ENCODE measurements at regions not wholly inside any gene's neighbourhood (a gene's known extent, or its start where the extent isn't known, plus 50 kb on each side); places are given as distances from the start of the nearest gene placed in this dataset.

- no peak for DNase-seq
Observed at GRCh38 chr4:13248621-13249298, 235.4 kb downstream of the RAB28 start.

DNA sequence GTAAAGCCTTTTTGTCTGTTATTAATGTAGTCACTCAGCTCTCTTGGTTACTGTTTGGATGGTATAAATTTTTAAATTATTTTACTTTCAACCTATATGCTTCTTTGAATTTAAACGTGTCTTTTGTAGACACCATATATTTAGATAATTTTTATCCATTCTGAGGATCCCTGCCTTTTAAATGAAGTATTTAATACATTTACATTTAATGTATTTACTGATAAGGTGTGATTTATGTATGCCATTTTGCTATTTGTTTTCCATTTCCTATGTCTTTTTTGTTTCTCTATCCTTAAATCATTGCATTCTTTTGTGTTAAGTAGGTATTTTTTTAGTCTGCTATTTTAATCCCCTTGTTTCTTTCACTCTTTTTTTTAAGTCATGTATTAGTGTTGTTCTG lies 238.0 kb downstream of the RAB28 start:
- no peak for DNase-seq

- DNase-seq, result no peak
Observed at GRCh38 chr4:13244444-13244843, 239.7 kb downstream of the RAB28 start.

DNA sequence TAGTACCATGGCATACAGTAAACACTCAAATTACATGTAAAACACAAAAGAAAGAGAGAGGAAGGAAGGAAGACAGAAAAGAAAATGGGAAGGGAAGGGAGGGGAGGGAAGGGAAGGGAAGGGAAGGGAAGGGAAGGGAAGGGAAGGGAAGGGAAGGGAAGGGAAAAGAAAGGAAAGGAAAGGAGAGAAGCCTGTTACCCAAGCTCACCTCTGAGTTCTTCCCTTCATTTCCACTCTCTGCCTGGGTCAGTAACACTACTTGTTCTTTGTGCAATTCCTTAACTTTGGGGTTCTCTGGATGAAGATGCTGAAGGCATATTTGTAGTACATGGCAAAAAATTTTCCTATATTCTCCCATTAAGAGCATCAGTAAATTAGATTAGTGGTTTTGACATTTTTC lies 241.0 kb downstream of the RAB28 start:
- DNase-seq, result no peak

- DNase-seq, result no peak
Observed at GRCh38 chr4:13240066-13240465, 244.1 kb downstream of the RAB28 start.

DNA sequence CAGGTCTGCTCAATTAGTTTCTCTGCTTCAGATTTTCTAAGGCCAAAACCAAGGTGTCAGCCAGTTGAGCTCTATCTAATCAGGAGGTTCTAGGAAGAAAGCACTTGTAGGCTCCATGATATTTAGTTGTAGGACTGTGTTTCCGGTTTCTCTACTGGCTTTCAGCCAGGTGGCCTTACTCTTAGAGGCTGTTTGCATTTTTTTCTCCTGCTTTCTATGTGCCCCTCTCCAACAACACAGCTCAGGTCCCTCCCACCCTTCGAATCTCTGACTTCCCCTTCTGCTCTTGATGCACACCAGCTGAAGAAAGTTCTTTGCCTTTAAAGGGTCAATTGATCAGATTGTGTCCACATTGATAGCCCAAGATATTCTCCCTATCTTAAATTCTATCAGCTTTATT lies 245.2 kb downstream of the RAB28 start:
- DNase-seq, result no peak

DNA sequence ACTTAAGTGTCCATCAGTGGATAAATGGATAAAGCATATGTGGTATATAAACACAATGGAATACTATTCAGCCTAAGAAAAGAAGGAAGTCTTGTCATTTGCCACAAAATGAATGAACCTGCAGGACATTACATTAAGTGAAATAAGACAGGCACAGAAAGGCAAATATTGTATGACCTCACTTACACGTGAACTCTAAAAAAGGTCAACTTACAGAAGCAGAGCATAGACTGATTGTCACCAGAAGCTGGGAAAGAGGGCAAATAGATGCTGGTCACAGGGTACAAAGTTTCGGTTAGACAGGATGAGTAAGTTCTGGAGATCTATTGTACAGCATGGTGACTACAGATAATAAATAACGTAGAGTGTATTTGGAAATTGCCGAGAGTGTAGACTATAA lies 247.7 kb downstream of the RAB28 start:
- no peak for DNase-seq

DNA sequence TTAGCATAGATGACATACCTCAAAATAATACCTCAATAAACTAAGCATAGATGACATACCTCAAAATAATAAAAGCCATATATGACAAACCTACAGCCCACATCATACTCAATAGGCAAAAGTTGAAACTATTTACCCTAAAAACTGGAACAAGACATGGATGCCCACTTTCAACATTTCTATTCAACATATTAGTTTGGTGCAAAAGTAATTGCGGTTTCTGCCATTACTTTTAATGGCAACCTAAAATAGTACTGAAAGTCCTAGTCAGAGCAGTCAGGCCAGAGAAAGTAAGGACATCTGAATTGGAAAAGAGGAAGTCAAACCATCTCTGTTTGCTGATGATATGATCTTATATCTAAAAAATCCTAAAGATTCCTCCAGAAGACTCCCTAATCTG lies 250.4 kb downstream of the RAB28 start:
- DNase-seq, result no peak

DNA sequence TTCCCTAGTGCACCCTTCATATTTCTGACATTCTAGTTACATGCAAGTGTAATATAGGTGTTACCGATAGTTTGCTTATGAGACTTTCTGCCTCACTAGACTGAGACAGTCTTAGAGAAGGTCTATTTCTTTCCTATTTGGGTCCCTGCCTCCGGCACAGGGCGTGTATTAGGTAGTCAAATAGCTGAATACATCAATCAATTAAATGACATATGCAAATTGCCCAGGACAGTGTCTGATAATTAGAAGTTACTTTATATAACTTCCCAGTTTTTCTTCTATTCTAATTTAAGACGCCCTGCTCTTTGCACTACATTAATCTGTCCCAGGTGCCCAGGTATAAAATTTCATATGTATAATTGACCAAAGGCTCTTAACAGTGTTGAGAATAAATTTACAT lies 264.2 kb downstream of the RAB28 start:
- no peak for DNase-seq

DNA sequence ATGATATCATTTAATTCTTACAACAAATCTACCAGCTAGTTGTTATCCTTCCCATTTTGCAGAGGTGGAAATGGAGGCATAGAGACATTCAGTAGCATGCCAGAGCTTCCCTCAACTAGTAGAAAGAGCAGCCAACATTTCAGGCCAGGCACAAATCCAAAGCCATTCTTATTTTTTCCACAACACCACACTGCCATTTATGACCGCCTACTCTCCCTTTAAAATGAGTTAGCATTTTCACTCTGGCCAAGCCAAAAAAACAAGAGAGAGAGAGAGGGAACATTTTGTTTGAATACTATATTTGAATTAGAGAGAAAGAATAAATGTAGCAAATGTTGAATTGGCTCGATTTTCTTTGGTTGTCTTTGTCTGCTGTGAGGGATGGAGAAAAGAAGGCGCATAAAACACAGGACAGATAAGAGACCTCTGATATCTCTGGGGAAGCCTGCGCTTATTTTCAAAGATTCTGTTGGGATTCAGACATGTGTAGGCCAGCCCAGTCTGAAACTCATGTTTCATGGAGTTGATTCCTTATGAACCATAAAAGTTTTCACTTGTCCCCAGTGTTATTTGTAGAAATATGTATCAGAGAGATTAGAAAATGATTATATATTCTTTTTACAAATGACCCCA lies 265.7 kb downstream of the RAB28 start:
- DNase-seq, result no peak

DNA sequence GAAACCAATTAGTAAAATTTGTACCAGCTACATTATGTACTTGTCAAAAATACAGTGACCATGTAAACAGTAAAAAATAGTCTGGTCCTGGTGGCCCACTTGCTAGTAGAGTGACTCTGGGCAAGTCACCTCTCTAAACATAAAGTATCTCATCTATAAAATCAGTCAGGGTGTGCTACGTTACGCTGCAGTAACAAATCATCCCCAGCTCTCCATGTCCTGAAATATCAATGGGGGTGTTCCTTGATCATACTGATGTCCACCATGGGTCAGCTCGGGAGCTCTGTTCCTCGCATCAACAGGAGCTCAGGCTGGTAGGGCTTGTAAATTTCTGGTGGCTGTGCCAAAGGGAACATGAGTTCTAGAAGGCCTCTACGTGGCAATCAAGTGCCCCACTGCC lies 268.6 kb downstream of the RAB28 start:
- DNase-seq, result no peak

GRCh38 chr4:13212936-13213335 lies 271.2 kb downstream of the RAB28 start:
- no peak for DNase-seq

DNA sequence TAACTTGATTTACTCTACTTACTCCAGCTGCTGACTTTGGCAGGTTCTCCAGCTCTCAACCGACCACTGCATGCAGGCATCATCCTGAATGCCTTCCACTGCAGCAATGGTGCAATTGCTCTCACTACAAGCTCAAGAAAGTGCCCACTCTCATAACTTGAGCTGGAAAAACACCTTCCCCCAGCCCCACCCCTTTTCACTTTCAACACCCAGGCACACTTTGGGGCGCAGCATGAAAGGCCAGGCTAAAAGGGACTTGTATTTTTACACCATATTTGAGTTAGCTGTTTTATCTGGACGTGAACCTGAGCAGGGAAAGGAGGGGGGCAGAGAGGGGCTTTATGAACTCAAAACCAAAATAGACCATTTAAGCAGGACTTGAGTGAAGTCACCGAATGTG lies 274.5 kb downstream of the RAB28 start:
- DNase-seq, result no peak

DNA sequence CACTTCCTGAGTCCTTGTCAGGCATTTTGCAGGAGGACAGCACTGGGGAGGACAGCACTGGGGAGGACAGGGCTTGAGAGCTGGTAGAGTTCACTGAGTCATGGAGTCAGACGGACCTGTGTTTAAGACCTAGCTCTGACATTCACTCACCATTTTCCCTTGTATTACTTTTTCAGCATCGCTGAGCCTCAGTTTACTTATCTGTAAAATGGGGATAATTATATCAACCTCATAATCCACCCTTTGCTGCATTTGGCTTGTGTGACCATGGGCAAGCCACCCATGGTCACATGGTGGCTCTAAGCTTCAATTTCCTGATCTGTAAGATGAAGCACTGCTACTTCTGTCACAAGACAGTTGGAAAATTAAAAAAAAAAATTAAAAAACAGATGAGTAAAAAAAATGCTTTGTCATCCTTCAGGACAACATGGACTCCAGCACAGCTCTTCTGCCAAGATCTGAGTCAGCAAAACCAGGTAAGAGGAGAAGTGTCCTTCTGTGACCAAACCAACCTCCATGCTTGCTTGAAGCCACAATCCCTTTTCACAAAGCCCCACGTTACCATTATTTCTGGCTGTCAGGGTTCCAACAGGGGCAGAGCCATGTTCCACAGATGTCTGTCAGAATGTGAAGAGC lies 275.5 kb downstream of the RAB28 start:
- DNase-seq, result no peak

DNA sequence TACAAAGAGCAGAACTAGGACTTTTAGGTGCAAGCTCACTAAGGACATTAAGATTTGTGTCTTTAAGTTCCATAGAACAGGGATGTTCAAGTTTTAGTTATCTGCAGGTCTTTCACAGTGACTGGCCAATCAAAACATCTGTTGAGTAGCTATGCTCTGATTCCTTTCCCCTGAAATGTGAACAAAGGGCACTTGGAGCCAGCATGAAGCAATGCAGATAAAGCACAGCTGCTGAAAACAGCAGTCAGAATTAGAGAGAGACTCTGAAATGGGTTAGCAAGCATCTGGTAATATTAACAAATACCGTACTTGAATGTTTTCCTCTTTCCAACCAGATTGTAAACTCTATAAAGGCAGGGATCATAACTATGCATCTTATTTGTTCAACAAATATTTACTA lies 276.9 kb downstream of the RAB28 start:
- DNase-seq, result no peak

GRCh38 chr4:13203101-13203500 lies 281.0 kb downstream of the RAB28 start:
- no peak for DNase-seq

GRCh38 chr4:13202701-13203100 lies 281.4 kb downstream of the RAB28 start:
- DNase-seq, result no peak

DNA sequence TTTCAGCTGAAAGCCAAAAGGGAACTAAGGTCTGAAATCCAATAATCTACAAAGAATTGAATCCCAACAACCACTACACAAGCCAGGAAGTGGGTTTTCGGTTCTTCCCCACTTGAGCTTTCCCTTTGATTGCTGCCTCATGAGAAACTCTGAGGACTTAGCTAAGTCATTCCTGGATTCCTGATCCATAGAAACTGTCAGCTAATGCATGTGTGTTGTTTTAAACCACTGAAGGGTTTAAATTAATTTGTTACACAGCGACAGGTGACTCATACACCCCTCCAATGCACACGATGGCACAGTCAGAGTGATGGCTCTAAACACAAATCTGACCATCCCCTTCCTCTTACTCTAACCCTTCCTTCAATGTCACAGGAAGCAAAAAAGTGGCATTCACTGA lies 282.9 kb downstream of the RAB28 start:
- no peak for DNase-seq

DNA sequence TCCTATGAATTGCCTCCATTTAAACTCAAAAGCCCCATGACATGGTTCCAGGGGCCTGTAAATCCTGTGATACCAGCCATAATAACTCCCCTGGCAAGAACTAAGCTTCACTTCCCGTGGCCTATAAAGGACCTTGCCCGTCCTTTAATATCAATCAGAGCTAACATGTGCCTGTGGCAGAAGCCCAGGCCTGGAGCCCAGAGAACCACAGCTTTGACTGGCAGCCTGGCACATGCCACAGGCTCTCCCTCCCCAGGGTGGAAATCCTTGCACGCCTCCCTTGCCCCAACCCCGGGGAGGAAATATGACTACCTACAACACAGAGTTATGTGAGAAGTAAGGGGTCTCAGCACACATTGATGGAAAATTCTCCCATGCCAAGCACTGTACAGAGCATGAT lies 287.4 kb downstream of the RAB28 start:
- no peak for DNase-seq

GRCh38 chr4:13193662-13194061 lies 290.5 kb downstream of the RAB28 start:
- no peak for DNase-seq

- DNase-seq, result no peak
Observed at GRCh38 chr4:13190093-13190721, 293.9 kb downstream of the RAB28 start.

DNA sequence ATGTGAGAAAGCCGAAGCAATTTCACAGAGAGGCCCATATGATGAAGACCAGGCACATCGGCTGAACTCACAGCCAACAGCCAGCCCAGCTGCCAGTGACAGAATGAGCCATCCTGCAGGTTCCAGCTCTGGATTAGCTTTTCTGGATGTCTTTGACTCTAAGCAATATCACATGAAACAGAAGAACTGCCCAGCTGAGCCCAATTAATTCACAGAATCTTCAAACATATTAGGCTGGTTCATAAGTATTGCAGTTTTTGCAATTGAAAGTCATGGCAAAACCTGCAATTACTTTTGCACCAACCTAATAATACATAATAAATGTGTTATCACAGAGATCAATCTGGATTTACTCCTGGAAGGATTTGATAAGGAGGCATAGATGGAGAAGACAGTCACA lies 299.9 kb downstream of the RAB28 start:
- DNase-seq, result no peak

- DNase-seq, result no peak
Observed at GRCh38 chr4:13182133-13182532, 302.0 kb downstream of the RAB28 start.

- DNase-seq, result no peak
Observed at GRCh38 chr4:13181681-13182080, 302.5 kb downstream of the RAB28 start.

Measured in occipital lobe (tissue), 1 donor.